Keratinocyte (primary cell): ENCODE measurements at regions not wholly inside any gene's neighbourhood (a gene's known extent, or its start where the extent isn't known, plus 50 kb on each side); places are given as distances from the start of the nearest gene placed in this dataset.
"Not testable (repeated sequence)": the region's sequence is repeated elsewhere in the genome, so short reads cannot be mapped to it uniquely, and the experiment has no call there.

Source experiments
- EZH2 ChIP-seq: IDR thresholded peaks from one replicate; pipeline ENCODE4 v1.6.1; 2012; ENCODE audit warnings: inconsistent platforms, mild to moderate bottlenecking, low read length, moderate library complexity
- TF ChIP-seq, protein P1 (sequence below), 3 experiments: IDR thresholded peaks in 1 of 3; conservative IDR thresholded peaks in 1 of 3; optimal IDR thresholded peaks in 1 of 3; 2 replicates in 2 of 3; 3 replicates in 1 of 3; pipeline versions ENCODE3 to v1.5.1; 2011; ENCODE audit warnings: low read length in 3 of 3, mild to moderate bottlenecking in 3 of 3, moderate library complexity in 2 of 3, control low read depth in 1 of 3, inconsistent platforms in 1 of 3; ENCODE audit not compliant: insufficient read depth in 2 of 3; ENCODE audit errors: extremely low read depth in 1 of 3

DNA sequence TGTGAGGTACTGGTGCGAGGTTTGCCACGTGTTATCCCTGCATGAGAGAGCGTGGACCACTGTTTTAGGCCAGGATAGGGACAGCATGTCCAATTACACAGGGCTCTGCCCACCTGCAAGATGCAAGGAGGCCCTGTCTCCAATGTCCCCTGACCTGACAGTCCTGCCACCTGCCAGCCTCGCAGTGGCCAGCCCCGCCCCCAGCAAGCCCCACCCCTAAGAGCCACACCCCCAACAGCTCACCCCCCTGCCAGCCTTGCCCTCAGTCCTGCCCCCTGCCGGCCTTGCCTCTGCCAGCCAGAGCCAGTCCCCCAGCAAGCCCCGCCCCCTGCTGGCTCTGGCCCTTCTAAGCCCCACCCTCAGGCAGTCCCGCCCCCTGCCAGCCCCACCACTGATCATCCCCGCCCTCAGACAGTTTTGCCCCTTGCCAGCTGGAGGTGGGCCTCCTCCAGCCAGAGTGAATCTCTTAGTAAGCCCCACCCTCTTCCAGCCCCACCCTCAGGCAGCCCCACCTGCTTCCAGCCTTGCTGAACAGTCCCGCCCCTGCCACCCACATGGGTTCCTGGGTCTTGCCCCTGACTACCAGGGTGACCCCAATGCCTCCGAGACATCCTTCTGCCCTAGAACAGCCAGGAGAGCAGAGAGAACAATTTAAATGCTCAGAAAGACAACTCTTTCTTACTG, 62.3 kb upstream of the DPP6 start:
- TF ChIP-seq, protein P1, sequence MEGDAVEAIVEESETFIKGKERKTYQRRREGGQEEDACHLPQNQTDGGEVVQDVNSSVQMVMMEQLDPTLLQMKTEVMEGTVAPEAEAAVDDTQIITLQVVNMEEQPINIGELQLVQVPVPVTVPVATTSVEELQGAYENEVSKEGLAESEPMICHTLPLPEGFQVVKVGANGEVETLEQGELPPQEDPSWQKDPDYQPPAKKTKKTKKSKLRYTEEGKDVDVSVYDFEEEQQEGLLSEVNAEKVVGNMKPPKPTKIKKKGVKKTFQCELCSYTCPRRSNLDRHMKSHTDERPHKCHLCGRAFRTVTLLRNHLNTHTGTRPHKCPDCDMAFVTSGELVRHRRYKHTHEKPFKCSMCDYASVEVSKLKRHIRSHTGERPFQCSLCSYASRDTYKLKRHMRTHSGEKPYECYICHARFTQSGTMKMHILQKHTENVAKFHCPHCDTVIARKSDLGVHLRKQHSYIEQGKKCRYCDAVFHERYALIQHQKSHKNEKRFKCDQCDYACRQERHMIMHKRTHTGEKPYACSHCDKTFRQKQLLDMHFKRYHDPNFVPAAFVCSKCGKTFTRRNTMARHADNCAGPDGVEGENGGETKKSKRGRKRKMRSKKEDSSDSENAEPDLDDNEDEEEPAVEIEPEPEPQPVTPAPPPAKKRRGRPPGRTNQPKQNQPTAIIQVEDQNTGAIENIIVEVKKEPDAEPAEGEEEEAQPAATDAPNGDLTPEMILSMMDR (optimal IDR thresholded peaks at IDR 0.05 in 1 of 3, IDR thresholded peaks at IDR 0.05 in 1 of 3, conservative IDR thresholded peaks at IDR 0.05 in 1 of 3; ENCODE audit: extremely low read depth in 1 of 3, insufficient read depth in 2 of 3, low read length in 3 of 3), result not testable (repeated sequence)
- TF ChIP-seq EZH2, result not testable (repeated sequence)
